ENCODE measurements at regions not wholly inside any gene's neighbourhood (a gene's known extent, or its start where the extent isn't known, plus 50 kb on each side); places are given as distances from the start of the nearest gene placed in this dataset.

GRCh38 chr18:24595561-24596031 is 135.2 kb downstream of the HRH4 start:
- H4K5ac ChIP-seq (ENCODE audit: insufficient read length, low read depth, low read length), result no peak overlapping the region
- H3T11ph ChIP-seq (ENCODE audit: low read length), result no peak overlapping the region
- no peak overlapping the region for H3K9ac ChIP-seq (ENCODE audit: extremely low read depth, insufficient read length, low read length)
- Mint-ChIP-seq H3K4me1 (peaks cover 2 to 9% of the 10 kb centered on the region in 2 experiments; a peak in 2 of 4 replicates), H3K9me3 (peaks cover 6 to 11% of the 10 kb centered on the region in 2 experiments; a peak in 4 of 5 replicates), H3K27me3 (ENCODE audit: low read depth) (no peaks in the 10 kb centered on the region; the same call in 1 of the 2 replicates), H3K4me3 (no peak overlapping the region), H3K27ac (no peak overlapping the region; a peak in 1 of 7 replicates), H3K36me3 (ENCODE audit: insufficient read depth in 1 of 3, low read depth in 3 of 3) (peaks cover 0 to 5% (median 0%) of the 10 kb centered on the region in 3 experiments; a peak in 2 of 7 replicates)
- no peaks in the 10 kb centered on the region for H3K27me3 ChIP-seq (ENCODE audit: insufficient read depth, low read length)
- H2BK120ac ChIP-seq (ENCODE audit: low read depth, low read length, poor library complexity, severe bottlenecking), result no peak overlapping the region
- H3K18ac ChIP-seq (ENCODE audit: insufficient read length, low read depth, low read length), result no peak overlapping the region
- no peak overlapping the region for H3K4me2 ChIP-seq (ENCODE audit: insufficient read depth, insufficient read length, low read length)
- DNase-seq, result no peak
- TF ChIP-seq, protein P1, sequence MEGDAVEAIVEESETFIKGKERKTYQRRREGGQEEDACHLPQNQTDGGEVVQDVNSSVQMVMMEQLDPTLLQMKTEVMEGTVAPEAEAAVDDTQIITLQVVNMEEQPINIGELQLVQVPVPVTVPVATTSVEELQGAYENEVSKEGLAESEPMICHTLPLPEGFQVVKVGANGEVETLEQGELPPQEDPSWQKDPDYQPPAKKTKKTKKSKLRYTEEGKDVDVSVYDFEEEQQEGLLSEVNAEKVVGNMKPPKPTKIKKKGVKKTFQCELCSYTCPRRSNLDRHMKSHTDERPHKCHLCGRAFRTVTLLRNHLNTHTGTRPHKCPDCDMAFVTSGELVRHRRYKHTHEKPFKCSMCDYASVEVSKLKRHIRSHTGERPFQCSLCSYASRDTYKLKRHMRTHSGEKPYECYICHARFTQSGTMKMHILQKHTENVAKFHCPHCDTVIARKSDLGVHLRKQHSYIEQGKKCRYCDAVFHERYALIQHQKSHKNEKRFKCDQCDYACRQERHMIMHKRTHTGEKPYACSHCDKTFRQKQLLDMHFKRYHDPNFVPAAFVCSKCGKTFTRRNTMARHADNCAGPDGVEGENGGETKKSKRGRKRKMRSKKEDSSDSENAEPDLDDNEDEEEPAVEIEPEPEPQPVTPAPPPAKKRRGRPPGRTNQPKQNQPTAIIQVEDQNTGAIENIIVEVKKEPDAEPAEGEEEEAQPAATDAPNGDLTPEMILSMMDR (conservative IDR thresholded peaks at IDR 0.05), result no peak
- no peaks in the 10 kb centered on the region for H3K4me1 ChIP-seq (ENCODE audit: insufficient read depth, low read length)
- H3K23me2 ChIP-seq (ENCODE audit: insufficient read length, low read depth, low read length, poor library complexity, severe bottlenecking), result no peaks in the 10 kb centered on the region
- no peak overlapping the region for H4K91ac ChIP-seq (ENCODE audit: insufficient read length, low read depth, low read length)
- H4K20me1 ChIP-seq (ENCODE audit: control insufficient read depth, insufficient read depth, insufficient read length), result no peaks in the 10 kb centered on the region
- no peak overlapping the region for H3K56ac ChIP-seq (ENCODE audit: insufficient read length, low read depth, low read length)
- no peak overlapping the region for H3K4ac ChIP-seq (ENCODE audit: low read depth, low read length)
- no peak overlapping the region for H2BK20ac ChIP-seq (ENCODE audit: low read depth, low read length, poor library complexity, severe bottlenecking)
- no peak overlapping the region for H2BK15ac ChIP-seq (ENCODE audit: low read depth, low read length)
- WGBS (ENCODE audit: extremely low coverage, insufficient read length, low lambda C conversion rate), result no CpG with 5 or more reads among the region's 12 CpGs
- H3K27ac ChIP-seq (ENCODE audit: insufficient read length, low read depth, low read length), result no peak overlapping the region
- H2BK12ac ChIP-seq (ENCODE audit: insufficient read length, low read depth, low read length), result no peak overlapping the region
- H3K79me2 ChIP-seq (ENCODE audit: insufficient read depth, low read length), result no peaks in the 10 kb centered on the region
- no peak overlapping the region for H4K8ac ChIP-seq (replicated peaks; ENCODE audit: insufficient read length, low read depth, low read length)
- H2BK5ac ChIP-seq (ENCODE audit: insufficient read length, low read length), result no peak overlapping the region
- no peaks in the 10 kb centered on the region for H3K9me3 ChIP-seq (ENCODE audit: control insufficient read depth, low read depth, low read length)
- no peak overlapping the region for H2AFZ ChIP-seq (ENCODE audit: low read length)
- H3K14ac ChIP-seq (ENCODE audit: insufficient read depth, low read length), result no peak overlapping the region
- no peaks in the 10 kb centered on the region for H3K79me1 ChIP-seq (ENCODE audit: insufficient read depth, low read depth, low read length, poor library complexity, severe bottlenecking)
- no peak overlapping the region for H2AK5ac ChIP-seq (ENCODE audit: insufficient read length, low read length)
- no peak overlapping the region for H3K23ac ChIP-seq (ENCODE audit: insufficient read length, low read depth, low read length)
